Liver (tissue), 7 donors: ENCODE measurements at regions not wholly inside any gene's neighbourhood (a gene's known extent, or its start where the extent isn't known, plus 50 kb on each side); places are given as distances from the start of the nearest gene placed in this dataset.

Experiments
- DNase-seq: peaks from one replicate; pipeline ENCODE4 v3.0.0-alpha.2; 2017; ENCODE audit warnings: low spot score
- H3K27ac ChIP-seq, 2 donors: one replicate each; pipeline ENCODE4 v1.7.0; 2013; ENCODE audit warnings: inconsistent platforms in 2 of 2, low read length in 2 of 2, control low read depth in 1 of 2, low read depth in 1 of 2, mild to moderate bottlenecking in 1 of 2
- H3K27me3 ChIP-seq, 4 donors: one replicate each; pipeline versions ENCODE4 v1.6.1 to v1.7.0; 2013; ENCODE audit warnings: low read length in 3 of 4, inconsistent platforms in 1 of 4, mild to moderate bottlenecking in 1 of 4, moderate library complexity in 1 of 4; ENCODE audit not compliant: control insufficient read depth in 4 of 4, insufficient read depth in 4 of 4
- H3K36me3 ChIP-seq, 4 donors: one replicate each; pipeline versions ENCODE4 v1.6.1 to v1.7.0; 2013; ENCODE audit warnings: low read length in 3 of 4, mild to moderate bottlenecking in 3 of 4, low read depth in 1 of 4, moderate library complexity in 1 of 4; ENCODE audit not compliant: control insufficient read depth in 4 of 4, insufficient read depth in 3 of 4
- H3K4me1 ChIP-seq, 4 donors: one replicate each; pipeline versions ENCODE4 v1.6.1 to v1.7.0; 2013; ENCODE audit warnings: low read length in 3 of 4, mild to moderate bottlenecking in 3 of 4, moderate library complexity in 1 of 4; ENCODE audit not compliant: control insufficient read depth in 4 of 4, insufficient read depth in 4 of 4
- H3K4me3 ChIP-seq, 3 donors: one replicate each; pipeline versions ENCODE4 v1.6.1 to v1.7.0; 2013; ENCODE audit warnings: low read length in 3 of 3, control low read depth in 1 of 3, low read depth in 1 of 3, mild to moderate bottlenecking in 1 of 3
- H3K9ac ChIP-seq, 2 donors: one replicate each; pipeline ENCODE4 v1.7.0; 2013; ENCODE audit warnings: low read length in 2 of 2, mild to moderate bottlenecking in 2 of 2, moderate library complexity in 2 of 2, control low read depth in 1 of 2, low read depth in 1 of 2
- H3K9me3 ChIP-seq, 4 donors: one replicate each; pipeline versions ENCODE4 v1.6.1 to v1.7.0; 2013; ENCODE audit warnings: low read length in 3 of 4; ENCODE audit not compliant: control insufficient read depth in 4 of 4
- FOXA1 ChIP-seq: IDR thresholded peaks from 2 replicates; pipeline ENCODE4 v1.6.1; 2016; ENCODE audit warnings: antibody characterized with exemption
- FOXA2 ChIP-seq: IDR thresholded peaks from 2 replicates; pipeline ENCODE4 v1.6.1; 2016; ENCODE audit warnings: antibody characterized with exemption
- GABPA ChIP-seq, 2 donors: IDR thresholded peaks in 1 of 2; conservative IDR thresholded peaks in 1 of 2; 2 replicates each; pipeline ENCODE4 v1.6.1; 2016; ENCODE audit warnings: antibody characterized with exemption in 2 of 2, mild to moderate bottlenecking in 1 of 2, moderate library complexity in 1 of 2
- HNF4A ChIP-seq, 2 donors: conservative IDR thresholded peaks; 2 replicates each; pipeline ENCODE4 v1.6.1; 2016; ENCODE audit warnings: antibody characterized with exemption in 2 of 2, mild to moderate bottlenecking in 2 of 2
- HNF4G ChIP-seq: IDR thresholded peaks from 2 replicates; pipeline ENCODE4 v1.6.1; 2016; ENCODE audit warnings: antibody characterized with exemption
- NR2F2 ChIP-seq: IDR thresholded peaks from 2 replicates; pipeline ENCODE4 v1.6.1; 2016; ENCODE audit warnings: antibody characterized with exemption
- RAD21 ChIP-seq, 2 donors: IDR thresholded peaks; 2 replicates each; pipeline ENCODE4 v1.6.1; 2016; ENCODE audit warnings: antibody characterized with exemption in 2 of 2, mild to moderate bottlenecking in 2 of 2
- RXRA ChIP-seq, 2 donors: IDR thresholded peaks; 2 replicates each; pipeline ENCODE4 v1.6.1; 2017 to 2018; ENCODE audit warnings: antibody characterized with exemption in 2 of 2, mild to moderate bottlenecking in 1 of 2
- SP1 ChIP-seq: IDR thresholded peaks from 2 replicates; pipeline ENCODE4 v1.6.1; 2018; ENCODE audit warnings: antibody characterized with exemption, mild to moderate bottlenecking
- YY1 ChIP-seq: IDR thresholded peaks from 2 replicates; pipeline ENCODE4 v1.6.1; 2016; ENCODE audit warnings: antibody characterized with exemption, mild to moderate bottlenecking
- WGBS: extraction: QIAGEN DNeasy Blood & Tissue Kit; methylation state at CpG from one replicate; pipeline ENCODE4 v1.1.7; 2013; 5-methylcytosine and 5-hydroxymethylcytosine counted together
- TF ChIP-seq, protein P1 (sequence below): IDR thresholded peaks from 2 replicates; pipeline ENCODE4 v1.6.1; 2016; ENCODE audit warnings: antibody characterized with exemption
- TF ChIP-seq, protein P2 (sequence below): IDR thresholded peaks from 2 replicates; pipeline ENCODE4 v1.6.1; 2016; ENCODE audit warnings: antibody characterized with exemption
- TF ChIP-seq, protein P3 (sequence below): IDR thresholded peaks from 2 replicates; pipeline ENCODE4 v1.6.1; 2016; ENCODE audit warnings: antibody characterized with exemption
- TF ChIP-seq, protein P4 (sequence below): IDR thresholded peaks from 2 replicates; pipeline ENCODE4 v1.6.1; 2016; ENCODE audit warnings: antibody characterized with exemption, mild to moderate bottlenecking
- donor health status: healthy.
- donor health status: healthy.
- donor health status: healthy.
- donor health status: healthy.

DNA sequence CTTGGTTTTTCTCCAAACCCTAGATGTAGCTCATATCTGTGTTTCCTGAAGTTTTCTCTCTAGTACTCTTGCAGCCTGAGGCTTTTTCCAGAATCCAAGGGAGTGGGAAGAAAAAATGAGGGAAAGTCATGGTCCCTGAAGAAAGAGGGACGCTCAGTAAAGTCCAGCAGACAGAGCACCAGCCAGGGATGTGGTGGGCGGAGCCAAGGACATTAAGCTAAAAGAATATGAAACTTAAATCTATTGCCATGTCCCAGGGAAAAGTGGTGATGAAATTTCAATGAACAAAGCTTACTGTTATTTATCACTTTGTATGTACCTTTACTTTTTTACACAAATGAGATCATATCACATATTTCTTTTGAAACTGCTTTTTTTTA, 430.2 kb downstream of the USP25 start:
- no peak for DNase-seq
- no peak overlapping the region for H3K4me3 ChIP-seq
- WGBS: 90% methylated on average over 2 of the region's 2 CpGs
- TF ChIP-seq YY1 (no peak), RXRA (IDR thresholded peaks at IDR 0.05) (no peak), SP1 (no peak), HNF4G (no peak), FOXA1 (no peak), NR2F2 (no peak), RAD21 (IDR thresholded peaks at IDR 0.05) (no peak), FOXA2 (no peak), HNF4A (conservative IDR thresholded peaks at IDR 0.05) (no peak), GABPA (IDR thresholded peaks at IDR 0.05 in 1 of 2, conservative IDR thresholded peaks at IDR 0.05 in 1 of 2) (no peak)
- TF ChIP-seq, protein P1, sequence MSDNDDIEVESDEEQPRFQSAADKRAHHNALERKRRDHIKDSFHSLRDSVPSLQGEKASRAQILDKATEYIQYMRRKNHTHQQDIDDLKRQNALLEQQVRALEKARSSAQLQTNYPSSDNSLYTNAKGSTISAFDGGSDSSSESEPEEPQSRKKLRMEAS: no peak
- TF ChIP-seq, protein P2, sequence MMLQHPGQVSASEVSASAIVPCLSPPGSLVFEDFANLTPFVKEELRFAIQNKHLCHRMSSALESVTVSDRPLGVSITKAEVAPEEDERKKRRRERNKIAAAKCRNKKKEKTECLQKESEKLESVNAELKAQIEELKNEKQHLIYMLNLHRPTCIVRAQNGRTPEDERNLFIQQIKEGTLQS: no peak
- TF ChIP-seq, protein P3, sequence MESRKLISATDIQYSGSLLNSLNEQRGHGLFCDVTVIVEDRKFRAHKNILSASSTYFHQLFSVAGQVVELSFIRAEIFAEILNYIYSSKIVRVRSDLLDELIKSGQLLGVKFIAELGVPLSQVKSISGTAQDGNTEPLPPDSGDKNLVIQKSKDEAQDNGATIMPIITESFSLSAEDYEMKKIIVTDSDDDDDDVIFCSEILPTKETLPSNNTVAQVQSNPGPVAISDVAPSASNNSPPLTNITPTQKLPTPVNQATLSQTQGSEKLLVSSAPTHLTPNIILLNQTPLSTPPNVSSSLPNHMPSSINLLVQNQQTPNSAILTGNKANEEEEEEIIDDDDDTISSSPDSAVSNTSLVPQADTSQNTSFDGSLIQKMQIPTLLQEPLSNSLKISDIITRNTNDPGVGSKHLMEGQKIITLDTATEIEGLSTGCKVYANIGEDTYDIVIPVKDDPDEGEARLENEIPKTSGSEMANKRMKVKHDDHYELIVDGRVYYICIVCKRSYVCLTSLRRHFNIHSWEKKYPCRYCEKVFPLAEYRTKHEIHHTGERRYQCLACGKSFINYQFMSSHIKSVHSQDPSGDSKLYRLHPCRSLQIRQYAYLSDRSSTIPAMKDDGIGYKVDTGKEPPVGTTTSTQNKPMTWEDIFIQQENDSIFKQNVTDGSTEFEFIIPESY: no peak
- no peaks in the 10 kb centered on the region for H3K27me3 ChIP-seq
- H3K27ac ChIP-seq: no peak overlapping the region
- no peaks in the 10 kb centered on the region for H3K4me1 ChIP-seq
- H3K9ac ChIP-seq: no peak overlapping the region
- no peaks in the 10 kb centered on the region for H3K9me3 ChIP-seq
- no peaks in the 10 kb centered on the region for H3K36me3 ChIP-seq

DNA sequence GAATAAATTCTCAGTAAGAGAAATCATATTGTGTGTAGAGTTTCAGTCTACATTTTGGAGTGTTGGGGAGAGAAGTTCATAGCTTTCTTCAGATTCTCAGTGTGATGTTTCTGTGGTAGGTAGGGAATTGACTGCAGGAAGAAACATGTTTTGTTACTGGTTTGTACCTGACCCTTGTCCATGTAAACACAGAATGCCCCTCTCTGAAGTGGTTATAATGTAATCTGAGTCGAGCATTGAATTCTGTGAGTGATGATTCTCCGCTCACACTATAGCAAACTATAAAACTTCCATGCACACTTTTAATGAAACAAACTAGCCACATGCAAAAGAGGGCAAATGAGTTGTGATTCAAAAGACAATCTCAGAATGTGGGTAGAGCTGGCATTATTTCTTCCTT, 433.2 kb downstream of the USP25 start:
- Histone ChIP-seq H3K27ac (no peak overlapping the region), H3K36me3 (no peaks in the 10 kb centered on the region), H3K4me3 (no peak overlapping the region), H3K9ac (no peak overlapping the region), H3K27me3 (no peaks in the 10 kb centered on the region), H3K9me3 (no peaks in the 10 kb centered on the region), H3K4me1 (no peaks in the 10 kb centered on the region)
- no peak for DNase-seq
- TF ChIP-seq FOXA2 (peak; percentile 9), FOXA1 (no peak), RAD21 (IDR thresholded peaks at IDR 0.05) (no peak), SP1 (no peak)
- TF ChIP-seq, protein P1: no peak
- 63% methylated on average over 2 of the region's 2 CpGs for WGBS

DNA sequence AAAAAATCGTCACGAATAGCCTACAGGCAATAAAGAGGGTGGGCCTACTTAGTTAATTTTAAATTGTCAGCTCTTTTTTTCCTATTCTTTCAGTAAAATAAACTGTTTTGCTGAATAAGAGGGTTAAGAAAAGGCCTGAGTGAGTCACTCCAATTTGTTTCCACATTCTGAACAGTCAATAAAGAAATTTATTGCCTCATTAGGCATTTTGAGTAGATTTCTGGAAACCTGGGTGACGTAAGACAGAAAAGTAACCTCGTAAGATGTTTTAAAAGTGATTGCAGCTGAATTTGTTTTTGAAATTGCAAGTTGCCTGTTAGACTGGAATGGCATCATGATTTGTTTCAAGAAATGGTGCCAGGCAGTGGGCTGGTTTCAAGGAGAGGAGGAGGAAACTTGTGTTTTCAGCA, 439.3 kb downstream of the USP25 start:
- no peaks in the 10 kb centered on the region for H3K36me3 ChIP-seq
- H3K4me1 ChIP-seq: no peaks in the 10 kb centered on the region
- no peak for TF ChIP-seq GABPA (IDR thresholded peaks at IDR 0.05 in 1 of 2, conservative IDR thresholded peaks at IDR 0.05 in 1 of 2)
- TF ChIP-seq, protein P3: no peak
- no peak for TF ChIP-seq HNF4G
- no peak for TF ChIP-seq FOXA2
- TF ChIP-seq FOXA1: no peak
- TF ChIP-seq, protein P4, sequence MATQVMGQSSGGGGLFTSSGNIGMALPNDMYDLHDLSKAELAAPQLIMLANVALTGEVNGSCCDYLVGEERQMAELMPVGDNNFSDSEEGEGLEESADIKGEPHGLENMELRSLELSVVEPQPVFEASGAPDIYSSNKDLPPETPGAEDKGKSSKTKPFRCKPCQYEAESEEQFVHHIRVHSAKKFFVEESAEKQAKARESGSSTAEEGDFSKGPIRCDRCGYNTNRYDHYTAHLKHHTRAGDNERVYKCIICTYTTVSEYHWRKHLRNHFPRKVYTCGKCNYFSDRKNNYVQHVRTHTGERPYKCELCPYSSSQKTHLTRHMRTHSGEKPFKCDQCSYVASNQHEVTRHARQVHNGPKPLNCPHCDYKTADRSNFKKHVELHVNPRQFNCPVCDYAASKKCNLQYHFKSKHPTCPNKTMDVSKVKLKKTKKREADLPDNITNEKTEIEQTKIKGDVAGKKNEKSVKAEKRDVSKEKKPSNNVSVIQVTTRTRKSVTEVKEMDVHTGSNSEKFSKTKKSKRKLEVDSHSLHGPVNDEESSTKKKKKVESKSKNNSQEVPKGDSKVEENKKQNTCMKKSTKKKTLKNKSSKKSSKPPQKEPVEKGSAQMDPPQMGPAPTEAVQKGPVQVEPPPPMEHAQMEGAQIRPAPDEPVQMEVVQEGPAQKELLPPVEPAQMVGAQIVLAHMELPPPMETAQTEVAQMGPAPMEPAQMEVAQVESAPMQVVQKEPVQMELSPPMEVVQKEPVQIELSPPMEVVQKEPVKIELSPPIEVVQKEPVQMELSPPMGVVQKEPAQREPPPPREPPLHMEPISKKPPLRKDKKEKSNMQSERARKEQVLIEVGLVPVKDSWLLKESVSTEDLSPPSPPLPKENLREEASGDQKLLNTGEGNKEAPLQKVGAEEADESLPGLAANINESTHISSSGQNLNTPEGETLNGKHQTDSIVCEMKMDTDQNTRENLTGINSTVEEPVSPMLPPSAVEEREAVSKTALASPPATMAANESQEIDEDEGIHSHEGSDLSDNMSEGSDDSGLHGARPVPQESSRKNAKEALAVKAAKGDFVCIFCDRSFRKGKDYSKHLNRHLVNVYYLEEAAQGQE: no peak
- no peak for TF ChIP-seq YY1
- no peak overlapping the region for H3K27ac ChIP-seq
- no peak overlapping the region for H3K9ac ChIP-seq
- no peaks in the 10 kb centered on the region for H3K9me3 ChIP-seq
- H3K27me3 ChIP-seq: no peaks in the 10 kb centered on the region
- no peak overlapping the region for H3K4me3 ChIP-seq
- WGBS: 87% methylated on average over 4 of the region's 4 CpGs
- no peak for DNase-seq
